NCI-H146 treated with DMSO at 0.1 percent for 48 hours (cell line): ENCODE measurements at regions not wholly inside any gene's neighbourhood (a gene's known extent, or its start where the extent isn't known, plus 50 kb on each side); places are given as distances from the start of the nearest gene placed in this dataset.

Experiments used
- DNase-seq: peaks from one replicate; lab custom pipeline; 2025; ENCODE audit not compliant: unreplicated experiment; lab: John Stamatoyannopoulos, UW

DNA sequence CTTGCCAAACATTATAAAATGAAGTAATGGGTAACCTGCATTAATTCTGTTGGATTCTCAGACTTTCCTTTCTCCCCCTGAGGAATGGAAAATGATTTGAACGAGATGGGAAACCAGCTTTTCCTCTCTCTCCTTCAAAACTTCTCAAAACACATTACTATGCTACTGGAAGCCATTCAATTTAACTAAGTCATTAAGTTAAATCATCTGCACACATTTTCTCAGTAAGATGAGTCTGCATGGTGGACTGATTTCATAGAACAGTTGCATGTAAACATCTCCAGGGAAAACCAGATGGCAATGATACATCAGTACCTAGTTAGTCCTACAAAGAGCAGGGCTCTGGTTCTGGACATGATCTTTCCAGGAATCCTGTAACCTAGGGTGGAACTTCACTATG, 59.9 kb downstream of the BMP4 start:
- no peak for DNase-seq

DNA sequence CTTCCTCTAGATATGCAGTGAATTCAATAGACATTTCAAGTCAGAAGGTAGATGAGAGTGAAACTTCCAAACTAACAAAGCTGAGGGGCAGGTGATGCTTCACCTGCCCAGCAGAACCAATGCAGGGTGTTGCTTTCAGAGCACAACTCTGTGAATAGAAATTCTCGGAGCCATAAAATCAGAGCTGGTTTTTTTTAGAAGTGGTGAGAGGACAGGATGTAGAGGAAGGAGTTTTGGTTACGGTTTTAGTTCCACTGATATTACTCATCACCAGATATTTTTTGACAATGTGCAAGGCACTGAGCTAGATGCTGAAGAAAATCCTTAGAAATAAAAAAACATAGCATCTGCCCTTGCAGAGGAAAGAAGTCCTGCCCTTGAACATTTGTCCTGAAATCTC, 62.2 kb downstream of the BMP4 start:
- DNase-seq: no peak

DNA sequence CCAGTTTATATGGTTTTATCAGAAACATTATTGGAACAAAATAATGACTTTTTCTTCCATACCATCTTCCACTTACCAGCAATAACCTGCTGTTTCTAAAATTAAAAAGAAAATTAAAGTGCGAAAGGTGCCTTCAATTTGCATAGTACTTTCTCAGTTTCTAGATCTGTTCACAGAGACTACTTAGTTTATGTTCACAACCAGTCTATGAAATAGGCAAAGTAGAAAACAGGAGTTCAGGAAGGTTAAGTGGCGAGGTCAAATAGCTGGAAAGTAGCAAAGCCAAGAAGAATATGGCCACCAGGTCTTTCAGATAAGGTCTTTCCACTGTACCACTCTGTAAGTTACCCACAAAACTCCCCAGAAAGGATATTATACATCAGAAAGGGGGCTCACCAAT, 63.3 kb downstream of the BMP4 start:
- DNase-seq: no peak

DNA sequence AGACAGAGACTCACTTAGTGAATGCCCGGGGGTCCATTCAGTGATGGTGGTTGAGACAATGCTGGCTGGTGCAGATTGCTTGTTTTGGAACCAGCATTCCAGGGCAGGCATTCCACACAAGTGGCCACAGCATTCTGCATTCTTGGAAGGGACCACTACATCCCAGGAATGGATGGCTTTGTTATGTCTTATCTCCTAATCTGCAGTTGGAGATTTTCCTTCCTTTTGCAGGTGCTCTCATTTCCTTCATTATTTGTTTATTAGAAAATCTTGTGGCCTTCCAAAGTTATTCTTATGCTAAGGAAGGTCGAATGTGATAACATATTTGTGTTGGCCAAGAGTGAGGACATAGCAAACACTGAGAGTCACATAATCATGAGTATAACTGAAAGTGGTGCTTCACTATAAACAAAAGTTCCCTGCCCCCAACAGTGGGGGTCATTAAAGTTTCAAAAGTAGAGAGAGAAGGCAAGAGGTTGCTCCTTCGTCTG, 66.0 kb downstream of the BMP4 start:
- DNase-seq: no peak

DNA sequence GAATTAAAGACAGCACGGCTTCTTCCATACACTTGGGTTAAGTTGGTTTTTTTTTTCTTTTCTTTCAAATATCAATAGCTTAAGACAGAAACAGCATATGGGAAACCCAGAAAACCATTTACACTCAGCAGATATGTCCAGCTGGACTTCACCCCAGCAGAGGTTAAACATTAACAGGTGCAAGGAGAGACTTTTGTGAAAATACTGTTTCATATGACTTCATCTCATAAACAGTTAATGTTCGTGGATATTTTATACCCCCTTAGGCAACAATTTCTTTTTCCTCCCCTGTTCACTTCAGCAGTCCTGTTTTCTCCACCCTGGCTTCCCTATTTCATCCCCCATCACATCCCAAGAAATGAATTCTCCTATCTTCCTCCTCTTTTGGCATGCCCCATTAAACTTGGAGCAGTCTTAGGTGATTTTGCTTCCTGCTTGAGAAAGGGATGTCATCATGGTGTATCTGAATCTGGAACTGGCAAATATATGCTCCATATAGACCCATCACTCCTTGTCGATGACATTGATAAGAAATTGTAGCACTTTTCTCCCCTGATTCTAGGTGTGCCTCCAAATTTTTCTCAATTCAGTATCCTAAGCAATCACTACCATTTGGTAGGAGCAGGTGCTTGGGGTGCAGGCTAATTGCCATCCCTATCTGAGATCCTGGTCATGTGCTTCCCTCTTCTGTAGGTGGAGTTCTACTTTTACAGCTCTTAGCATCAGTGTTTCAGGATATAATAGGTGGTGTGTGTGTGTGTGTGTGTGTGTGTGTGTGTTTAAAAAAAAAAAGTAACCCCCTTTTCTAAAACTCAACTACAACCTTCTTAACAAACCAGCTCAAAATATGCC, 67.9 kb downstream of the BMP4 start:
- no peak for DNase-seq

- no peak for DNase-seq
Observed at GRCh38 chr14:53885136-53885640, 71.4 kb downstream of the BMP4 start.

DNA sequence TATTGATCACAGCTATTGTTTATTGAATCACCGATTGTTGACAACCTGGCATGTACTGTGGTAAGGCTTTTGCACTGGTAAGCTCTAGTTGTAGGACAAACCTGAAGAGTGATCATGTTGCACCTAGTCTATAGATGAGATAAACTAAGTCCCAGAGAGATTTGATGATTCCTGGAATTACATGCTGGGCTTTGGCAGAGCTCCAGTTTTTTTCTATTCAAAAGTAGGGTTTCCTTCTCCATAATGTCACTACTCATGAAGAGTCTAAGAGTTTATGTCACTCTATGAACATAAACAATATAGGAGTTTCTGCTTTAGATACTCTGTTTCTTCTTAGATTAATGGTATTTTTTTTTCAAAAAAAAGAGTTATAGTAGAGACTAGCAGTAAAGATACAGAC, 72.0 kb downstream of the BMP4 start:
- no peak for DNase-seq

GRCh38 chr14:53883739-53884138, 72.9 kb downstream of the BMP4 start:
- DNase-seq: no peak

GRCh38 chr14:53882684-53883083, 73.9 kb downstream of the BMP4 start:
- DNase-seq: no peak

GRCh38 chr14:53881921-53882320, 74.7 kb downstream of the BMP4 start:
- no peak for DNase-seq

- DNase-seq: no peak
Observed at GRCh38 chr14:53881161-53881871, 75.3 kb downstream of the BMP4 start.

GRCh38 chr14:53880761-53881160, 75.9 kb downstream of the BMP4 start:
- DNase-seq: no peak

- DNase-seq: no peak
Observed at GRCh38 chr14:53879747-53880146, 76.9 kb downstream of the BMP4 start.

- no peak for DNase-seq
Observed at GRCh38 chr14:53879022-53879686, 77.5 kb downstream of the BMP4 start.

GRCh38 chr14:53875324-53875897, 81.2 kb downstream of the BMP4 start:
- no peak for DNase-seq

DNA sequence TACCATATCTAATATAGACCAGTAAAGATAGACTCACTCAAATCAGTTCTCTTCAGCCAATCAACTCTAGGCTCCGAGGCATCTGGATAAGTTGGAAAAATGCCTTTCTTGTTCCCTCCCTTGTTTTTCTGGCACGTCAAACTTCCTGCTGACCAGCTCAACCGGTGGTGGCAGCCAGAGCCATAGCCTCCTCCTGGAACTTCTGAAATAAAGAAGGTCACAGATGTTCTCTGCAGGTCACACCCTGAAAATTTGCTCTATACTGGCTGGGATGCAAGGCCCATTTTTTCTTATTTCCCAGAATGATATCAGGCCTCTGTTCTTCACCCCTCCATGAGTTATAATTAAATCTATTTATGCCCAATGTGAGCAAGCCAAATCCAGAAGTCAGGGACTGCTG, 81.9 kb downstream of the BMP4 start:
- no peak for DNase-seq

DNA sequence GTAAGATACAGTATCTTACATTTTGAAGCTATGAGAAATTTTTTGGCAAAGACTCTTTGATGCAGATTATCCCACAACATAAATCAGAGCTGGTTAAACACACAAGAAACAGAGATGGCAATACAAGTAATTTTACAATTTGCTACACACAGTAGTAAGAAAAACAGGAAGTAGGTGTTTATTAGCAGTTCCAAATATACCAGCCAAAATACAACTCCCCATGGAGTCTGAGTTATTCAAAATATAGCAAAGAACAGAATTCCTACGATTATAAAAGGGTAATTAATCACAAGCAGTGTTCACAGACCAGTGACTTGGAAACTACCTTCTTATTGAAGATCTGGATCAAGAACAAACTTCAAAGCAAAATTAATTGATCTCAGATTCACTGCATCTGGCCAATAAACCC, 83.9 kb downstream of the BMP4 start:
- DNase-seq: no peak

GRCh38 chr14:53871951-53872350, 84.7 kb downstream of the BMP4 start:
- DNase-seq: no peak

DNA sequence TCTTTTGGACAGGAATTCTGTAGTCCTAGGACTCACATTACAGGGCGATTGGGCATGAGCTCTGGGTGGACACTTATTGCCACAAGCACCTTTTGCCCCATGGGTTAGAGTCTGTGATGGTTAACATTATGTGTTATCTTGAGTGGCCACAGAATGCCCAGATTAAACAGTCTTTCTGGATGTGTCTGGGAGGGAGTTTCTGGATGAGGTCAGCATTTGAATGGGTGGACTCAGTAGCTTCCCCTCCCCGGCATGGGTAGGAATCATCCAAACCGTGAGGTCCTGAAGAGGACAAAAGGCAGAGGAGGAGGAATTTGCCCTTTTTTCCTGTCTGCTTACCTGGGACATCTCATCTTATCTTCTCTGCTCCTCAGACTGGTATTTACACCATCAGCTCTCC, 85.6 kb downstream of the BMP4 start:
- no peak for DNase-seq

- DNase-seq: no peak
Observed at GRCh38 chr14:53865711-53866110, 90.9 kb downstream of the BMP4 start.

- no peak for DNase-seq
Observed at GRCh38 chr14:53861781-53862180, 94.8 kb downstream of the BMP4 start.
